GM18519 (cell line): ENCODE measurements at regions not wholly inside any gene's neighbourhood (a gene's known extent, or its start where the extent isn't known, plus 50 kb on each side); places are given as distances from the start of the nearest gene placed in this dataset.

Experiments
- ATAC-seq: cut with Tn5 transposase; IDR thresholded peaks from one replicate; pipeline ENCODE4 v1.9.1; 2021; ENCODE audit warnings: mild to moderate bottlenecking, moderate library complexity; ENCODE audit not compliant: unreplicated experiment, low FRiP score

DNA sequence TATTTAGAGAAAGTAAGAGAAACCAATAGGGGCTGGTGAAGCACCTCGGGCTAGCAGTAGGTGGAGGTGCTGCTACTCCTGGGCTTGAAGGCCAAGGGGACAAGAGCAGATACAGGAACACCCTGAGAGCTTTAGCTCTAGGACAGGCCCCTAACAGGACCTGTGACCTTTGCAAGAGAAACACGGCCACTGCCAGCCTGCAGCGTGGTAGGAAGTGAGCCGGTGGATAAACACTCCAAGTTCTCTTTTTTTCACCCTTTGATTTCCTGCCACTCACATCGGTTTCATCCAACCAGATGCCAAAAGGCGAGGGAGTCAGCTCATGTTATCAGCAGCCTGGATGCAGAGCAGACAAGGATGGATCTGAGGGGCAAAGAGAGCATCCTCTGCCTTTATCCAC, 66.8 kb upstream of the SPRED2 start:
- ATAC-seq, result no peak

DNA sequence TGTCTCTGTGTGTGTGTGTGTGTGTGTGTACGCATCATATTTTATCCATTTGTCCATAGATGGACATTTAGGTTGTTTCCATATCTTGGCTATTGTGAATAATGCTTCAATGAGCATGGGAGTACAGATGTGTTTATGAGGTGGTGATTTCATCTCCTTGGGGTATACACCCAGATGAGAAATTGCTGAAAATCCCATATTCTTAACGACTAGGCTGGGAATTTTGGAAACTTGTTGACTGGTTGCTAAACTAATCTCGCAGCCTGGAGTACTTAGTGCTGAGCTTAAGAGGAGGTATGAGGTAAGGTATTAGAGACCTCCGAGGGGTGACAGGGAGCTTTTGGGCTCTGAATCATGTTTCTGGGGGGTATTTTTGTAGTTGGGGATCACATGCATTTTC, 66.0 kb upstream of the SPRED2 start:
- no peak for ATAC-seq

DNA sequence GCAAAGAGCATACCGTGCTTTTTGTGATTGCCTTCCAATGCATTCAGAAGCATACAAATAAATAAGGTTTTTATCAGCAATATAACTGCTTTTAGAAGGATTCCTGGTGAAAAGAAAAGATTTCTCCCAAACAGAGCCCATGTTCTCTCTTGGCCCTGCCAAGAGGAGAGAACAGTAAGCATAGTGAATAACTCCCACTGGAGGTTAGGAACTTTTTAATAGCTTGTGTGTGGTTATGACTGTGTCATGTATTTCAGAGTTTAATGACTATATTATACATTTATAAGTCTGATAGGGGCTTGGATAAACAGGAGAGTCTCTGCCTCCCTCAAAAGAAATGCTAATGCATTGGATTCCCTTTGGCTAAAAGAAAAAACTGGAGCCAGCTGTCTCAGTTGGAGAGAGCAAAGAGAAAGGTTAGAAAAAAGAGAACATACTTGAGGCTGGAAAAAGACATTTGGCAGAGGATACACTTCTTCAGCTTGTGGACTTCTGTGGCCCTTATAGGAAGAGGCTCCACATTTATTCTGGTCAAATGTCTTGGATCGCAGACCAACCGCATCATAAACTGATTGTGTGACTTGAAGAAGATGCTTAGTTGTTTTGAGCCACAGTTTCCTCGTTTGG, 63.0 kb upstream of the SPRED2 start:
- no peak for ATAC-seq

DNA sequence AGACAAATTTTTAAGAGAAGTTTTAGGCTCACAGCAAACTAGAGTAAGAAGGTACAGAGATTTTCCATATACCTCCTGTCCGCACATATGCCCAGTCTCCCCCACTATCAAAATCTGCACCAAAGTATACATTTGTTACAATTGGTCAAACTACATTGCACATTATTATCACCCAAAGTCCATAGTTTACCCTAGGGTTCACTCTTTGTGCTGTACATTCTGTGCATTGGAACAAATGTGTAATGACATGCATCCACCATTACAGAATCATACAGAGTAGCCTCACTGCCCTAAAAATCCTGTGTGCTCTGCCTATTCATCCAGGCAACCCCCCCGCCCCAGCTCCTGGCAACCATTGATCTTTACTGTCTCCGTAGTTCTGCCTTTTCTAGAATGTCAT, 61.7 kb upstream of the SPRED2 start:
- no peak for ATAC-seq

DNA sequence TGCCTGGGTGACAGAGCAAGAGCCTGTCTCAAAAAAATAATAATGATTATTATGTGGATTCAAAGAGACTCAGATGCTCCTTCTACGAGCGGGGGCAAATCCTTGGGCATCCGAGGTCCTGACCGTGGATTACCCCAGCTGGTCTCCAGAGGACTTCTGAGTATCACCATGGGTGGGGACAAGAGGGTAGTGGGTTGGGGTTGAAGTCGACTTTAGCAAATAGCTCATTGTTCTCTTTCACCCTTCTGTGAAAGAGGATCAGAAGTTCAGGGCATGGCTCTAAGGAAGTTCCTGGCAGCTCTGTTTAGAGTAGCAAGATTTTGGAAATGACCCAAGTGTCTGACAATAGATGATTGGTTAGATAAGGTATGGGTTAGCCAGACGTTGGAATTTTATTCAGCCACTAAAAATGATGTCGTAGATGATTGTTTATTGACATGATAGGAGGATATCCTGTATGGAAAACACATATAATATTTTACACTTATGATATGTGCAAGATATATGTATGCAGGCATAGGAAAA, 59.0 kb upstream of the SPRED2 start:
- ATAC-seq, result no peak

DNA sequence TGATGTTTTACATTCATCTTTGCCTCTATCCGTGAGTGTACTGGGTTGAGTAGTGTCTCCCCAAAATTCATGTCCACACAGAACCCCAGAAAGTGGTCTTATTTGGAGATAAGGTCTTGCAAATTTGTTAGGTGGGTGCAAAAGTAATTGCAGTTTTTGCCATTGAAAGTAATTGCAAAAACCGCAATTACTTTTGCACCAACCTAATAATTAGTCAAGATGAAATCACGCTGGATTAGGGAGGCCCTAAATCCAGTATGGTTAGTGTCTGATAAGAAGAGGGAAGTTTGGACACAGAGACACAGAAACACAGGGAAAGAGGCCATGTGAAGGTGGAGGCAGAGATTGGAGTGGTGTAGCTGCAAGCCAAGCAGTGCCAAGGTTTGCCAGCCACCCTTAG, 57.8 kb upstream of the SPRED2 start:
- no peak for ATAC-seq

DNA sequence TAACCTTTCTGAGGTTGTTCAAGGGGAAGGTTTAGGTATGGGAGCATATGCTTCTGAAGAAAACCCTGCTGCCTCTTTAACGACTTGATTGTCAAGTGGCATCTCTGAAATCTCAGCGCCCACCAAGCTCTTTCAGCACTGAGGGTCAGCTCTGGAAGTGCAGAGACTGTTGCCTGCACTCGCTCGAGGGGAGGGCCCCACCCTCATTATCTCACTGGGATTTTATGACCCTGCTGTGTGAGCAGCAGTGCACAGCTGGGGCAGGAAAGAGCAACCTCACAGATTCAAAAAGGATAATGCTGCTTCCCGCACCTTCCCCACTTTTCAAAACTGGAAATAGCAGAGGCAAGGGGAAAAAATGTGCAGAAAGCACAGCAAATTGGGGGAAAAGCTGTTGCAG, 56.9 kb upstream of the SPRED2 start:
- ATAC-seq, result no peak

DNA sequence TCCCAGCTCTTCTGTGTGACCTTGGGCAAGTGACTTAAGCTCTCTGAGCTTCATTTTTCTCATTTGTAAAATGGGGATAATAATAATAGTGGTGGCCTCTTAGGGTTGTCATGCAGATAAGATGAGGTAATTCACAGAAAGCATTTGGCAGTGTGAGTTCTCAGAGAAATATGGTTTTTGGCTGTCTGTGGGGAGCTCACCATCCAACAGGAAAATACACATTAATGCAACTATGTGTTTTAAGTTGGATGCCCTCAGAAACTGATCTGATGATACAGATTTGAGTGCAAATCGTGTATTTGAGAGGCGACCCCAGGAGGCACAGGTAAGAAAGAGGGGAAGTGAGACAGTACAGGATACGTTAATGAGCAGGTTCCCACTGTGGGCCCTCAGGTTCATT, 56.1 kb upstream of the SPRED2 start:
- ATAC-seq, result no peak

DNA sequence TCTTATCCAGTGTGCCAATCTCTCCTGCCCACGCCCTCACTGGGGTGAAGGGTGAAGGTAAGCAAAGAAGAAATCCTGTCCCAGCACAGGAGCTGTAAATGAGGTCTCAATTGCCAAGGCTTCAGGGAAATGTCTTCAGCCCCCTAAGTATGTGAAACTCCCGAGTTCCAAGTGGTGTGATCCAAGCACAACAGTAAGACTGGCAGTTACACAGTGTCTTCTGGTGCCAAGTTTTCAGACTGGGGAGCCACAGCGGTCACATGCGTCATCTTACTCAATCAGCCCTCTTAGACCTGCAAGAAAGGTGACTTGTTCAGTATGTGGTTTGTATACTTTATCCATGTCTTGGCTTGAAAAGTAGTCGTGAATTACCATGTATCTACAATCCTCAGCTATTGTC, 55.0 kb upstream of the SPRED2 start:
- no peak for ATAC-seq

DNA sequence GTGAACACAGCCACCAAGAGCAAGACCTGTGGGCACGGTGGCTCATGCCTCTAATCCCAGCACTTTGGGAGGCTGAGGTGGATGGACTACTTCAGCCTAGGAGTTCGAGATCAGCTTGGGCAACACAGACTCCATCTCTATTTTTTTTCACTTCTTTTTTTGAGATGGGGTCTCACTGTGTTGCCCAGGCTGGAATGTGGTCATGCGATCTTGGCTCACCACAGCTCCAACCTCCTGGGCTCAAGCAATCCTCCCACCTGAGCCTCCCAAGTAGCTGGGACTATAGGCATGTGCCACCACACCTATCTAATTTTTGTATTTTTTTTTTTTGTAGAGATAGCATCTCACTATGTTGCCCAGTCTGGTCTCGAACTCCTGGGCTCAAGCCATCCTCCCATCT, 54.4 kb upstream of the SPRED2 start:
- no peak for ATAC-seq

DNA sequence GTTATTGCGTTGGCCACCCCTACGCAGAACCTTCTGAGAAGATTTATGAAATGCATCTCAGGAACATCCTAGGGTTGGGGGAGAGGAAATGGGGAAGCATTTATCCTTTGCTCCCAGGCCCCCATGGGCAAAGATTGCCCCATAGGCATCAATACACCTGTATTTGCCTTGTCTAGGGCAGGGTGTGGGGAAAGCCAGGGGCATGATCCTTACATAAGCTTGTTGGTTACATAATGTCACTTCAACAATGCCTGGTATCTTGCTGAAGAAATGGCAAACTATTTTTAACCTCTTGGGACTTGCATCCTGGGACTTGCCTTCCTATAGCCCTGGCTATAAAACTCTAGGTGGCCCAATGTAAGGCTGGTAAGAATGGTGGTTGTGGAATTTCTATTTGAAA, 53.9 kb upstream of the SPRED2 start:
- ATAC-seq, result no peak

DNA sequence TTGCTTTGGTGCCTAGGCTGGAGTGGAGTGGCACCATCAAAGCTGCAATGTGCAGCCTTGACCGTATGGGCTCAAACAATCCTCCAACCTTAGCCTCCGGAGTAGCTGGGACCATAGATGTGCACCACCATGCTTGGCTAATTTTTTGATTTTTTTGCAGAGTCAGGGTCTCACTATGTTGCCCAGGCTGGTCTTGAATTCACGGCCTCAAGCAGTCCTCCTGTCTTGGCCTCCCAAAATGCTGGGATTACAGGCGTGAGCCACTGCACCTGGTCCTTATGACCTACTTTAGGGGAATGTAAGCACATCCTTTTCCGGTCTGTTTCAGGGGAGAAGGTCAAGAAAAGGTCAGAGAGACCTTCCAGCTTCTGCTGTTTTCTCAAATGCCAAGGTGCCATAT, 53.4 kb upstream of the SPRED2 start:
- no peak for ATAC-seq

DNA sequence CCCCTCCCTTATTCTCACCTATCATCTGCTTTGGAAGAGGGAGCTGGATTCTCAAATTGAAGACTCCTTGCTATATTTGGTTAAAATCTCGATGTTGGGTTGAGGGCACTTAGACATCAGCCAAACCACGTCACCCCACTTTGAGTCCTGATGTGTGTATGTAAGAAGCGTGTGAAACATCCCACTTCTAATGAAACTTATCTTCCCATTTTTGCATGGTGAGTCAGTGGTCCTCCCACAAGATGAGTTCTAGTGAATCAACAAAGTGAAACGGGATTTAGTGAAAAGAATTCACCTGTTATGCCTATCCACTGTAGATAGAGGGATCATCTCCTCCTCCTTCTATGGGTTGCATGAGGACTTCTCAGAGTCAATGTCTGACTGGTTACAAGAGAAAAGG, 51.4 kb upstream of the SPRED2 start:
- ATAC-seq, result no peak

DNA sequence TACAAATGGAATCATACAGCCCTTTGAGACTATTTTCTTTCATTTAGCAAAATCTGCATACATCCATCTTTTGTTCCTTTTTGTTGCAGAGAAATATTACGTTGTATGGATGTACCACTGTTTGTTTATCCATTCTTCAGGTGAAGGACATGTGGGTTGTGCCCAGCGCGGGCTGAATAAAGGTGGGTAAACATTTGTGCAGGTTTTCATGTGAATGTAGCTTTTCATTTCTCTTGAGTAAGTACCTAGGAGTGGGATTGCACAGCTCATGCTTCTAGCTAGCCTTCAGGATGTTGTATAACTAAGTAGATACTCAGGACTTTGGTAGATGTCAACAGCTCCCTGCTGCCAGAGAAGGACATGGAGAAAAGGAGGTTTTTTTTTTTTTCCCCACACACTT, 50.6 kb upstream of the SPRED2 start:
- no peak for ATAC-seq
